ENCODE measurements at regions not wholly inside any gene's neighbourhood (a gene's known extent, or its start where the extent isn't known, plus 50 kb on each side); places are given as distances from the start of the nearest gene placed in this dataset.

GRCh38 chr2:240304746-240305161, 130.7 kb upstream of the GPC1 start:
- no peak for TF ChIP-seq CTCF (IDR thresholded peaks at IDR 0.05; ENCODE audit: extremely low read depth, missing control alignments)

GRCh38 chr2:240305369-240305962, 130.0 kb upstream of the GPC1 start:
- DNase-seq (ENCODE audit: low spot score), result no peak
- no peak for TF ChIP-seq CTCF (IDR thresholded peaks at IDR 0.05; ENCODE audit: extremely low read depth, missing control alignments)

More at GRCh38 chr2:240304746-240305161, 130.7 kb upstream of the GPC1 start:
- DNase-seq (ENCODE audit: low spot score), result no peak

GRCh38 chr2:240306185-240306584, 129.3 kb upstream of the GPC1 start:
- no peak for TF ChIP-seq CTCF (IDR thresholded peaks at IDR 0.05; ENCODE audit: extremely low read depth, missing control alignments)
- no peak for DNase-seq (ENCODE audit: low spot score)

- no peak for DNase-seq (ENCODE audit: low spot score)
- no peak for TF ChIP-seq CTCF (IDR thresholded peaks at IDR 0.05; ENCODE audit: extremely low read depth, missing control alignments)
These were observed 127.3 kb upstream of the GPC1 start for GRCh38 chr2:240308111-240308651.

- no peak for TF ChIP-seq CTCF (IDR thresholded peaks at IDR 0.05; ENCODE audit: extremely low read depth, missing control alignments)
- no peak for DNase-seq (ENCODE audit: low spot score)
These were observed 126.2 kb upstream of the GPC1 start for GRCh38 chr2:240309214-240309613.

- no peak for TF ChIP-seq CTCF (IDR thresholded peaks at IDR 0.05; ENCODE audit: extremely low read depth, missing control alignments)
- DNase-seq (ENCODE audit: low spot score), result no peak
These were observed 125.3 kb upstream of the GPC1 start for GRCh38 chr2:240310201-240310600.

GRCh38 chr2:240310645-240311044, 124.8 kb upstream of the GPC1 start:
- no peak for TF ChIP-seq CTCF (IDR thresholded peaks at IDR 0.05; ENCODE audit: extremely low read depth, missing control alignments)
- no peak for DNase-seq (ENCODE audit: low spot score)
